ENCODE measurements at regions not wholly inside any gene's neighbourhood (a gene's known extent, or its start where the extent isn't known, plus 50 kb on each side); places are given as distances from the start of the nearest gene placed in this dataset.
"Not testable (repeated sequence)": the region's sequence is repeated elsewhere in the genome, so short reads cannot be mapped to it uniquely, and the experiment has no call there.

- no peak for DNase-seq (ENCODE audit: low read depth, low spot score)
Observed at GRCh38 chr2:187058198-187058597, 209.2 kb upstream of the ZSWIM2 start.

GRCh38 chr2:187057466-187057865, 208.5 kb upstream of the ZSWIM2 start:
- no peak for DNase-seq (ENCODE audit: low read depth, low spot score)

- no peak for DNase-seq (ENCODE audit: low read depth, low spot score)
Observed at GRCh38 chr2:187056416-187057334, 207.7 kb upstream of the ZSWIM2 start.

- no peak for DNase-seq (ENCODE audit: low read depth, low spot score)
Observed at GRCh38 chr2:187055463-187055862, 206.5 kb upstream of the ZSWIM2 start.

- no peak for DNase-seq (ENCODE audit: low read depth, low spot score)
Observed at GRCh38 chr2:187054501-187055319, 205.7 kb upstream of the ZSWIM2 start.

GRCh38 chr2:187051350-187051749, 202.4 kb upstream of the ZSWIM2 start:
- DNase-seq (ENCODE audit: low read depth, low spot score): no peak

GRCh38 chr2:187050409-187050998, 201.5 kb upstream of the ZSWIM2 start:
- DNase-seq (ENCODE audit: low read depth, low spot score): no peak

GRCh38 chr2:187037310-187037709, 188.3 kb upstream of the ZSWIM2 start:
- DNase-seq (ENCODE audit: low read depth, low spot score): no peak

- DNase-seq (ENCODE audit: low read depth, low spot score): no peak
Observed at GRCh38 chr2:187034434-187034833, 185.5 kb upstream of the ZSWIM2 start.

GRCh38 chr2:187024739-187025138, 175.8 kb upstream of the ZSWIM2 start:
- DNase-seq (ENCODE audit: low read depth, low spot score): no peak

GRCh38 chr2:187023996-187024395, 175.0 kb upstream of the ZSWIM2 start:
- DNase-seq (ENCODE audit: low read depth, low spot score): not testable (repeated sequence)

GRCh38 chr2:187017438-187017837, 168.5 kb upstream of the ZSWIM2 start:
- no peak for DNase-seq (ENCODE audit: low read depth, low spot score)

GRCh38 chr2:187013058-187013457, 164.1 kb upstream of the ZSWIM2 start:
- DNase-seq (ENCODE audit: low read depth, low spot score): no peak

- DNase-seq (ENCODE audit: low read depth, low spot score): no peak
Observed at GRCh38 chr2:187011206-187011832, 162.3 kb upstream of the ZSWIM2 start.

GRCh38 chr2:187009483-187010239, 160.7 kb upstream of the ZSWIM2 start:
- no peak for DNase-seq (ENCODE audit: low read depth, low spot score)

GRCh38 chr2:187008111-187008510, 159.1 kb upstream of the ZSWIM2 start:
- peak; percentile 69 for DNase-seq (ENCODE audit: low read depth, low spot score)

- DNase-seq (ENCODE audit: low read depth, low spot score): no peak
Observed at GRCh38 chr2:187003611-187004010, 154.6 kb upstream of the ZSWIM2 start.

GRCh38 chr2:187003038-187003554, 154.1 kb upstream of the ZSWIM2 start:
- DNase-seq (ENCODE audit: low read depth, low spot score): no peak

- no peak for DNase-seq (ENCODE audit: low read depth, low spot score)
Observed at GRCh38 chr2:187002242-187002641, 153.3 kb upstream of the ZSWIM2 start.

GRCh38 chr2:187001248-187001647, 152.3 kb upstream of the ZSWIM2 start:
- no peak for DNase-seq (ENCODE audit: low read depth, low spot score)

GRCh38 chr2:186995092-186995491, 146.1 kb upstream of the ZSWIM2 start:
- DNase-seq (ENCODE audit: low read depth, low spot score): peak; percentile 44

All from brain pericyte (primary cell).